Naive B cell (primary cell): ENCODE measurements at regions not wholly inside any gene's neighbourhood (a gene's known extent, or its start where the extent isn't known, plus 50 kb on each side); places are given as distances from the start of the nearest gene placed in this dataset.

Experiments
- ATAC-seq, 2 donors: fragments of 150-1000 bp; cut with Tn5 transposase; 2 replicates each; pipeline ENCODE4 v1.10.0; 2021; ENCODE audit warnings: low read depth in 2 of 2, mild to moderate bottlenecking in 2 of 2, moderate library complexity in 2 of 2
- DNase-seq: peaks from one replicate; pipeline ENCODE4 v3.0.0; 2022
- H3K27ac Mint-ChIP-seq, 6 donors: one replicate each; pipeline ENCODE4 v1.8.0; 2020 to 2022; ENCODE audit warnings: mild to moderate bottlenecking in 6 of 6, mixed read lengths in 6 of 6, moderate library complexity in 5 of 6, inconsistent platforms in 2 of 6
- H3K27me3 Mint-ChIP-seq, 3 donors: one replicate each; pipeline ENCODE4 v1.8.0; 2021 to 2022; ENCODE audit warnings: mixed read lengths in 3 of 3, mild to moderate bottlenecking in 1 of 3
- H3K36me3 Mint-ChIP-seq, 2 donors: one replicate each; pipeline ENCODE4 v1.8.0; 2020 to 2022; ENCODE audit warnings: mixed read lengths in 2 of 2, inconsistent platforms in 1 of 2, mild to moderate bottlenecking in 1 of 2
- H3K4me1 Mint-ChIP-seq, 3 donors: one replicate each; pipeline ENCODE4 v1.8.0; 2020 to 2022; ENCODE audit warnings: mixed read lengths in 3 of 3, inconsistent platforms in 1 of 3, mild to moderate bottlenecking in 1 of 3, moderate library complexity in 1 of 3
- H3K4me3 Mint-ChIP-seq, 8 donors: one replicate each; pipeline ENCODE4 v1.8.0; 2020 to 2022; ENCODE audit warnings: mild to moderate bottlenecking in 8 of 8, mixed read lengths in 8 of 8, moderate library complexity in 8 of 8, inconsistent platforms in 2 of 8
- H3K9me3 Mint-ChIP-seq, 7 donors: one replicate each; pipeline ENCODE4 v1.8.0; 2020 to 2022; ENCODE audit warnings: mixed read lengths in 7 of 7, mild to moderate bottlenecking in 5 of 7, inconsistent platforms in 2 of 7, moderate library complexity in 1 of 7

GRCh38 chr21:16070207-16070651 is 340.4 kb downstream of the USP25 start:
- no peaks in the 10 kb centered on the region for H3K4me1 Mint-ChIP-seq
- H3K4me3 Mint-ChIP-seq: no peak overlapping the region
- H3K27me3 Mint-ChIP-seq: no peaks in the 10 kb centered on the region
- no peaks in the 10 kb centered on the region for H3K9me3 Mint-ChIP-seq
- DNase-seq: no peak
- no peak for ATAC-seq
- no peaks in the 10 kb centered on the region for H3K36me3 Mint-ChIP-seq
- no peak overlapping the region for H3K27ac Mint-ChIP-seq

DNA sequence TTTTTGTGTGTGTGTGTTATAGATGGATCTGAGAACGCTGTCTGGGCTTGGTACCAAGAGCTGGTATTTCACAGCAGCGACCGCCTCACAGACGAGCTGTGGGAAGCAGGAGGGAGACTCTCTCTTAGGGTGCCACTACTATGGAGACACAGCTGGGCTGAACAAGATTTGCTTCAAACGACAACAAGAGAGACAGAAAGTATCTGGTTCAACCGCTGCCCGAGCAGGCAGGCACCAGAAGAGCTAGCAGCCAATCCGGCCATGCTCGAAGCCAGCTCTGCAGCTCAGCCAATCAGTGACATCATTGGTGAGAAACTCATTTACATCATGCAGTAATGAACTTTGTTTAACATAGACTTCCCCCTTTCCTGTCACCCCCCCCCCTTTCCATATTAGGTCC is 341.3 kb downstream of the USP25 start:
- Mint-ChIP-seq H3K36me3 (no peaks in the 10 kb centered on the region), H3K27me3 (no peaks in the 10 kb centered on the region), H3K4me1 (no peaks in the 10 kb centered on the region), H3K9me3 (no peaks in the 10 kb centered on the region), H3K4me3 (no peak overlapping the region), H3K27ac (no peak overlapping the region)
- ATAC-seq (no peak), DNase-seq (no peak)

DNA sequence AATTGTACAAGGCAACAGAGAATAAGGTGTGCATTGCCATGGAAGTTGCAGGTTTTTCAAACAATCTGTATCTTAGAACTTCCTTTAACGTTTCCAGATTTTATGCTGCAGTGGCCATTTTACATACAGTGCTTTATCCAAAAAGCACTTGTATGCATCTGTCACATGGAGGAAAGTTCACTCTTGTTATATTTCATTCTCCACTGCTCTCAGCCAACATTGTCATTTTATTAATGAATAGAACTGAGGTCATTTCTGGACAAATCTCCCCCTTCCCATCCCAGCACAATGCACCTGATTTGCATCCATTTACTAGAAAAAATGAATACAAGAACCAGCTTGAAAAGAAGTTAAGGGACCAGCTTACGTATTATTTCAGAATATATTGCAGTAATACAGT is 342.0 kb downstream of the USP25 start:
- Mint-ChIP-seq H3K9me3 (no peaks in the 10 kb centered on the region), H3K4me1 (no peaks in the 10 kb centered on the region), H3K36me3 (no peaks in the 10 kb centered on the region), H3K4me3 (no peak overlapping the region), H3K27ac (no peak overlapping the region), H3K27me3 (no peaks in the 10 kb centered on the region)
- no peak for DNase-seq
- no peak for ATAC-seq

DNA sequence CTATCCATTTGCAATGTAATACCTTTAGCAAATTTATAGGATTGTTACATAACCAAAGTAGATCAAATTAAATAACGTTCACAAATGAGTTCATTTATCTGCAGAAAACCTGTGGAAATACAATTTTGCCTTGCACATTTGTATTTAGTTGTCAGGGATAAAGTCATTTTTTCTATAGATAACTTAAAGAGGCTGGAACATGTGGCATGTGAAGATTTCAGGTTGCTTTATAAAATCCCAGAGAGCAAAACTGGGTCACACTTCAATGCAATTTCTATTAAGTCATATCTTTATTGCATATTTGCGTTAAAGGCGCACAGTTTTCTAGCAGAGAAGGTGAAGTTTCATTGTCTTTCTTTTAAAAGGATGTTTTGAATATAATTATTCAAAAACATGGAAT is 342.4 kb downstream of the USP25 start:
- Mint-ChIP-seq H3K27ac (no peak overlapping the region), H3K27me3 (no peaks in the 10 kb centered on the region), H3K4me1 (no peaks in the 10 kb centered on the region), H3K4me3 (no peak overlapping the region), H3K9me3 (no peaks in the 10 kb centered on the region), H3K36me3 (no peaks in the 10 kb centered on the region)
- ATAC-seq: no peak
- no peak for DNase-seq

- no peak for DNase-seq
- Mint-ChIP-seq H3K4me1 (no peaks in the 10 kb centered on the region), H3K4me3 (no peak overlapping the region), H3K27ac (no peak overlapping the region), H3K27me3 (no peaks in the 10 kb centered on the region), H3K36me3 (no peaks in the 10 kb centered on the region), H3K9me3 (no peaks in the 10 kb centered on the region)
- no peak for ATAC-seq
Observed at GRCh38 chr21:16072737-16073136, 343.0 kb downstream of the USP25 start.

- H3K27me3 Mint-ChIP-seq: no peaks in the 10 kb centered on the region
- DNase-seq: no peak
Observed at GRCh38 chr21:16073586-16073985, 343.8 kb downstream of the USP25 start.

GRCh38 chr21:16074950-16075489 is 345.2 kb downstream of the USP25 start:
- H3K4me3 Mint-ChIP-seq: no peak overlapping the region
- DNase-seq (no peak), ATAC-seq (no peak)
- no peaks in the 10 kb centered on the region for H3K9me3 Mint-ChIP-seq
- no peaks in the 10 kb centered on the region for H3K36me3 Mint-ChIP-seq
- no peaks in the 10 kb centered on the region for H3K4me1 Mint-ChIP-seq
- H3K27ac Mint-ChIP-seq: no peak overlapping the region
- H3K27me3 Mint-ChIP-seq: no peaks in the 10 kb centered on the region

More at GRCh38 chr21:16073586-16073985, 343.8 kb downstream of the USP25 start:
- Mint-ChIP-seq H3K4me1 (no peaks in the 10 kb centered on the region), H3K9me3 (no peaks in the 10 kb centered on the region), H3K4me3 (no peak overlapping the region), H3K36me3 (no peaks in the 10 kb centered on the region), H3K27ac (peak overlapping the region in 1 of 6 donors; percentile 35)
- ATAC-seq: no peak

- H3K36me3 Mint-ChIP-seq: no peaks in the 10 kb centered on the region
- no peaks in the 10 kb centered on the region for H3K9me3 Mint-ChIP-seq
- H3K4me3 Mint-ChIP-seq: no peak overlapping the region
- ATAC-seq (no peak), DNase-seq (no peak)
- H3K4me1 Mint-ChIP-seq: no peaks in the 10 kb centered on the region
- H3K27me3 Mint-ChIP-seq: no peaks in the 10 kb centered on the region
- no peak overlapping the region for H3K27ac Mint-ChIP-seq
Observed at GRCh38 chr21:16075649-16076282, 346.0 kb downstream of the USP25 start.

DNA sequence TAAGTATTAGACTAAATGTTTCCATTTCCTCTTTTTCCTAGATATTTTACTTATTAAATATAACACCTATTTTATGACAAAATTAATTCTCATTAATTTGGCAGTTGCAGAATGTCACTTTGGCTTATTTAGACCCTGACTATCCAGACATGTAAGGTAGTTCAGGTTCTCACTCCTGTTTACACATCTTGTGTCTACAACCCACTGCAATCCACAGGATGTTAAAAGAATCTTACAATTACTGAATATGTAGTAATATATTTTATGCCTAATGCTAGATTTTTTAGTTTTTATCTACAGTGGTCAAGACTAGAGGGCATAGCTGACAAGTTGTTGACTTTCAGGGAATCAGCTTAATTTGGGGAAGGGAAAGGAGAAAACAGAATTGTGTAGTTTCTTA is 346.7 kb downstream of the USP25 start:
- DNase-seq: no peak
- Mint-ChIP-seq H3K27me3 (no peaks in the 10 kb centered on the region), H3K27ac (no peak overlapping the region), H3K4me3 (no peak overlapping the region), H3K9me3 (no peaks in the 10 kb centered on the region), H3K36me3 (no peaks in the 10 kb centered on the region), H3K4me1 (no peaks in the 10 kb centered on the region)
- no peak for ATAC-seq

DNA sequence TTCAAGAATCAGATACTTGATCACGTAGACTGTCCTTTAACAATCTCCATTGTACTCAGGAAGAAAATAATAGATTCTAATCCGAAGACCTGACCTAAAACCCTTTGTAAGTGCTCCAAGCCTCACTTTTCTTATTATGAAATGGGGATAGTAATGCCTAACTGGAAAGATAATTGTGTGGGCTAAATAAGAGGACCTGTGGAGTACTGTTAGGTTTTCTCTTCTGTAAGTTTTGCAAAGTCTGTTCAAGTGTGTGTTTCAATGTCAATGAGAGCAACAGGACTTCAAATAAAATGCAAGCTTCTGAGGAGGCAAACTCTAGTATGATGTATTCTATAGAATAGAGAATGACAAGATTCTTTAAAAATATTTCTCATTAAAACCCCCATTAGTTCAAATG is 348.6 kb downstream of the USP25 start:
- Mint-ChIP-seq H3K27me3 (no peaks in the 10 kb centered on the region), H3K36me3 (no peaks in the 10 kb centered on the region), H3K4me1 (no peaks in the 10 kb centered on the region), H3K27ac (no peak overlapping the region), H3K9me3 (no peaks in the 10 kb centered on the region), H3K4me3 (no peak overlapping the region)
- DNase-seq (no peak), ATAC-seq (no peak)

GRCh38 chr21:16079830-16080229 is 350.0 kb downstream of the USP25 start:
- Mint-ChIP-seq H3K4me1 (no peaks in the 10 kb centered on the region), H3K4me3 (no peak overlapping the region), H3K36me3 (no peaks in the 10 kb centered on the region), H3K27ac (no peak overlapping the region), H3K27me3 (no peaks in the 10 kb centered on the region), H3K9me3 (no peaks in the 10 kb centered on the region)
- no peak for DNase-seq
- ATAC-seq: no peak

GRCh38 chr21:16081304-16081703 is 351.5 kb downstream of the USP25 start:
- no peak overlapping the region for H3K27ac Mint-ChIP-seq
- no peaks in the 10 kb centered on the region for H3K4me1 Mint-ChIP-seq
- DNase-seq (no peak), ATAC-seq (no peak)
- H3K4me3 Mint-ChIP-seq: no peak overlapping the region
- H3K36me3 Mint-ChIP-seq: no peaks in the 10 kb centered on the region
- H3K27me3 Mint-ChIP-seq: no peaks in the 10 kb centered on the region
- no peaks in the 10 kb centered on the region for H3K9me3 Mint-ChIP-seq

- Mint-ChIP-seq H3K9me3 (no peaks in the 10 kb centered on the region), H3K36me3 (no peaks in the 10 kb centered on the region), H3K4me1 (no peaks in the 10 kb centered on the region), H3K4me3 (no peak overlapping the region), H3K27me3 (no peaks in the 10 kb centered on the region), H3K27ac (no peak overlapping the region)
- no peak for ATAC-seq
- DNase-seq: no peak
Observed at GRCh38 chr21:16082038-16082816, 352.4 kb downstream of the USP25 start.

- DNase-seq: no peak
- no peak overlapping the region for H3K4me3 Mint-ChIP-seq
- H3K27ac Mint-ChIP-seq: no peak overlapping the region
- no peaks in the 10 kb centered on the region for H3K36me3 Mint-ChIP-seq
- no peaks in the 10 kb centered on the region for H3K27me3 Mint-ChIP-seq
- no peaks in the 10 kb centered on the region for H3K9me3 Mint-ChIP-seq
- no peak for ATAC-seq
- no peaks in the 10 kb centered on the region for H3K4me1 Mint-ChIP-seq
Observed at GRCh38 chr21:16084776-16085364, 355.1 kb downstream of the USP25 start.
